Activated CD4-positive, alpha-beta memory T cell treated with anti-CD3 and anti-CD28 coated beads, Interleukin-2, amount 10 ng/mL, durations not matched to agents 7 days and 5 days (primary cell): ENCODE measurements at regions not wholly inside any gene's neighbourhood (a gene's known extent, or its start where the extent isn't known, plus 50 kb on each side); places are given as distances from the start of the nearest gene placed in this dataset.

ENCODE experiments used
- CTCF ChIA-PET: fragments of 350-600 bp; sonication (Branson Sonifier 250); formaldehyde crosslinking; loops from one replicate; lab custom pipeline; 2021; ENCODE audit warnings: antibody characterized with exemption, inconsistent platforms; lab: Charles Lee
- POLR2A ChIA-PET: fragments of 350-600 bp; sonication (Branson Sonifier 250); formaldehyde crosslinking; loops from one replicate; lab custom pipeline; 2021; ENCODE audit warnings: antibody characterized with exemption; lab: Charles Lee
- DNase-seq: peaks from one replicate; pipeline ENCODE4 v3.0.0-alpha.2; 2020
- H3K27ac Mint-ChIP-seq: one replicate; pipeline ENCODE4 v1.8.0; 2021; ENCODE audit warnings: mild to moderate bottlenecking, mixed read lengths
- H3K27me3 Mint-ChIP-seq: one replicate; pipeline ENCODE4 v1.8.0; 2021; ENCODE audit warnings: mixed read lengths
- H3K36me3 Mint-ChIP-seq: one replicate; pipeline ENCODE4 v1.8.0; 2021; ENCODE audit warnings: low read depth, mixed read lengths
- H3K4me1 Mint-ChIP-seq: one replicate; pipeline ENCODE4 v1.8.0; 2021; ENCODE audit warnings: mixed read lengths
- H3K4me3 Mint-ChIP-seq: one replicate; pipeline ENCODE4 v1.8.0; 2021; ENCODE audit warnings: mild to moderate bottlenecking, mixed read lengths
- H3K9me3 Mint-ChIP-seq: one replicate; pipeline ENCODE4 v1.8.0; 2021; ENCODE audit warnings: mixed read lengths

GRCh38 chr2:234590076-234590475 lies 93.2 kb upstream of the ARL4C start:
- Mint-ChIP-seq H3K27me3 (peaks cover 9% of the 10 kb centered on the region), H3K4me3 (no peak overlapping the region), H3K36me3 (no peaks in the 10 kb centered on the region), H3K27ac (no peak overlapping the region), H3K9me3 (no peaks in the 10 kb centered on the region), H3K4me1 (no peaks in the 10 kb centered on the region)
- DNase-seq: no peak
- CTCF ChIA-PET: no interaction called here
- POLR2A ChIA-PET: no interaction called here

GRCh38 chr2:234588054-234588430 lies 91.2 kb upstream of the ARL4C start:
- CTCF ChIA-PET: no interaction called here
- no peaks in the 10 kb centered on the region for H3K36me3 Mint-ChIP-seq

GRCh38 chr2:234587341-234588053 lies 90.6 kb upstream of the ARL4C start:
- H3K27ac Mint-ChIP-seq: no peak overlapping the region
- no peak overlapping the region for H3K4me3 Mint-ChIP-seq
- no peak for DNase-seq
- CTCF ChIA-PET: no interaction called here
- H3K36me3 Mint-ChIP-seq: no peaks in the 10 kb centered on the region
- H3K9me3 Mint-ChIP-seq: no peaks in the 10 kb centered on the region
- peaks cover 14% of the 10 kb centered on the region for H3K27me3 Mint-ChIP-seq
- no peaks in the 10 kb centered on the region for H3K4me1 Mint-ChIP-seq
- POLR2A ChIA-PET: no interaction called here

More at GRCh38 chr2:234588054-234588430, 91.2 kb upstream of the ARL4C start:
- Mint-ChIP-seq H3K4me3 (no peak overlapping the region), H3K27ac (no peak overlapping the region), H3K27me3 (peaks cover 13% of the 10 kb centered on the region), H3K9me3 (no peaks in the 10 kb centered on the region), H3K4me1 (no peaks in the 10 kb centered on the region)
- DNase-seq: no peak
- POLR2A ChIA-PET: no interaction called here

DNA sequence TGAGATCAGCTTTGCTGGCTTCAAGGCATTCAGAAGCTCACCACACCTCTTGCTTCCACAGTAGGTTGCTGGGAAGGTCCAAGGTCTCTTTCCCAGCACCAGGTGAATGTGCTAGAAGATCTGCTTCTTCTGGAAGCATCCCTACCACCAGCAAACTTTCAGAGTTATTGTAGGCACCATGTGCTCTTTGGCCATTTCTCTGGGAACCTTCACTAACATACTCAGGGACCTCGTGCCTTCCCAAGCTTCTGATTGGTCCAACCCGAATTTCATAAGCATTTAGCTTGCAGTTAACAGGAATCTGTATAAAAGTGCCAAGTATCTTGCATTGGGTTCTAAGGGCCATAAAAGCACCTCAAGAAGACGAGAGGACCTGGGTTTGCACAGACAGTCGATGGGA lies 86.5 kb upstream of the ARL4C start:
- no peak overlapping the region for H3K4me3 Mint-ChIP-seq
- peaks cover 10% of the 10 kb centered on the region for H3K27me3 Mint-ChIP-seq
- DNase-seq: no peak
- H3K27ac Mint-ChIP-seq: no peak overlapping the region
- ChIA-PET POLR2A (no interaction called here), CTCF (no interaction called here)
- H3K36me3 Mint-ChIP-seq: no peaks in the 10 kb centered on the region
- H3K4me1 Mint-ChIP-seq: no peaks in the 10 kb centered on the region
- no peaks in the 10 kb centered on the region for H3K9me3 Mint-ChIP-seq

- no peaks in the 10 kb centered on the region for H3K4me1 Mint-ChIP-seq
- no peak overlapping the region for H3K27ac Mint-ChIP-seq
- H3K36me3 Mint-ChIP-seq: no peaks in the 10 kb centered on the region
- H3K27me3 Mint-ChIP-seq: peaks cover 13% of the 10 kb centered on the region
- POLR2A ChIA-PET: no interaction called here
- no peak overlapping the region for H3K4me3 Mint-ChIP-seq
- CTCF ChIA-PET: interaction anchor here (0.8 kb wide), 1 partner anchor 33 kb away, joined by 3 read pairs; no protein-coding TSS in a partner anchor
- no peak for DNase-seq
- H3K9me3 Mint-ChIP-seq: no peaks in the 10 kb centered on the region
Measured at GRCh38 chr2:234580686-234581085, 83.8 kb upstream of the ARL4C start.

DNA sequence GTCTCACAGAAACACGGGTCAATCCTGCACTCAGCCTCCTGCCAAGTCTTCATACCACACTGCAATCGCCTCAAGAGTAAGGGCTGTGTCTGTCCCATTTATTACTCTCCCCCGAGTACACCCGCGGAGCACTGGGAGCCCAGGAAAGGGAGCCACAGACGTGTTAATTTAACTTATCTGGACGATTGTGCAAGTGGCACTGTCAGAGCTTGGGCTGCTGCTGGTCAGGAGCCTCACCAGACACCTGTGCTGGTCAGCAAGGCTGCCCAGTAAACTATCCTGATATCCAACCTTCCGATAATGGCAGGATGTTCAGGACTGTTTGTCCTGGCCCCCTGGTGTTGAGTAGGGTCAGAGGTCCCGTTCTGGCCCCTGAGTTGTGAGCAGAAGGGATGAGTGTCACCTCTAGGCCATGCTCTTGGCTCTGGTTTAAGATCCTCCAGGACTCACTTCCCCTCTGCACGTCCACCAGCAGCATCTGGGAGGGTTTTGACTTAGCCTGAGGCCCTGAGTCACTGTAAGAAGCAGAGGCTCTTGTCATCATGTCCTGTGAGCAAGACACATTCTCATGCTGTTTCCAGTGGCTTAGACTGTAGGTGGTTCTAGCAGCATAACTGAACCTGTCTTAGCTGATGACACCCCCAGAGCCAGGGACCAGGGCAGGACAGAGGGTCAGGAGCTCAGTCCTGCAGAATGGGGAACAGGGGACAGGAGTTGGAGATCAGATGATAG lies 82.5 kb upstream of the ARL4C start:
- Mint-ChIP-seq H3K36me3 (no peaks in the 10 kb centered on the region), H3K4me3 (no peak overlapping the region), H3K4me1 (no peaks in the 10 kb centered on the region), H3K9me3 (no peaks in the 10 kb centered on the region), H3K27ac (no peak overlapping the region), H3K27me3 (peaks cover 18% of the 10 kb centered on the region)
- ChIA-PET POLR2A (no interaction called here), CTCF (no interaction called here)
- no peak for DNase-seq

GRCh38 chr2:234578389-234578788 lies 81.5 kb upstream of the ARL4C start:
- no peaks in the 10 kb centered on the region for H3K36me3 Mint-ChIP-seq
- CTCF ChIA-PET: no interaction called here
- H3K4me1 Mint-ChIP-seq: no peaks in the 10 kb centered on the region
- H3K27ac Mint-ChIP-seq: no peak overlapping the region
- H3K4me3 Mint-ChIP-seq: no peak overlapping the region
- POLR2A ChIA-PET: no interaction called here
- H3K9me3 Mint-ChIP-seq: no peaks in the 10 kb centered on the region
- peaks cover 19% of the 10 kb centered on the region for H3K27me3 Mint-ChIP-seq
- DNase-seq: no peak

DNA sequence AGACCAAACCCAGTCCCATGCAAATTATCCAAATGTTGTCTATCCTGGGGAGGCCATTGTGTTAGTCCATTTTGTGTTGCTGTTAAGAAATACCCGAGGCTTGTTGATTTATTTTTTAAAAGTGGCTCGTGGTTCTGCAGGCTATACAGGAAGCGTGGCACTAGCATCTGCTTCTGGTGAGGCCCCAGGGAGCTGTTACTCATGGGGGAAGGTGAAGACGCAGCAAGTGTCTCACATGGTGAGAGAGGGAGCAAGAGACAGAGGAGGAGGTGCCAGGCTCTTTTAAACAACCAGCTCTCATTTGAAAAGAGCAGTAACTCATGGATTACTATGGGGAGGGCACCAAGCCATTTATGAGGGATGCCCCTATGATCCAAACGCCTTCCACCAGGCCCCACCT lies 80.3 kb upstream of the ARL4C start:
- H3K9me3 Mint-ChIP-seq: no peaks in the 10 kb centered on the region
- H3K36me3 Mint-ChIP-seq: no peaks in the 10 kb centered on the region
- DNase-seq: no peak
- H3K27ac Mint-ChIP-seq: no peak overlapping the region
- ChIA-PET CTCF (no interaction called here), POLR2A (no interaction called here)
- H3K4me1 Mint-ChIP-seq: no peaks in the 10 kb centered on the region
- no peak overlapping the region for H3K4me3 Mint-ChIP-seq
- peaks cover 16% of the 10 kb centered on the region for H3K27me3 Mint-ChIP-seq

DNA sequence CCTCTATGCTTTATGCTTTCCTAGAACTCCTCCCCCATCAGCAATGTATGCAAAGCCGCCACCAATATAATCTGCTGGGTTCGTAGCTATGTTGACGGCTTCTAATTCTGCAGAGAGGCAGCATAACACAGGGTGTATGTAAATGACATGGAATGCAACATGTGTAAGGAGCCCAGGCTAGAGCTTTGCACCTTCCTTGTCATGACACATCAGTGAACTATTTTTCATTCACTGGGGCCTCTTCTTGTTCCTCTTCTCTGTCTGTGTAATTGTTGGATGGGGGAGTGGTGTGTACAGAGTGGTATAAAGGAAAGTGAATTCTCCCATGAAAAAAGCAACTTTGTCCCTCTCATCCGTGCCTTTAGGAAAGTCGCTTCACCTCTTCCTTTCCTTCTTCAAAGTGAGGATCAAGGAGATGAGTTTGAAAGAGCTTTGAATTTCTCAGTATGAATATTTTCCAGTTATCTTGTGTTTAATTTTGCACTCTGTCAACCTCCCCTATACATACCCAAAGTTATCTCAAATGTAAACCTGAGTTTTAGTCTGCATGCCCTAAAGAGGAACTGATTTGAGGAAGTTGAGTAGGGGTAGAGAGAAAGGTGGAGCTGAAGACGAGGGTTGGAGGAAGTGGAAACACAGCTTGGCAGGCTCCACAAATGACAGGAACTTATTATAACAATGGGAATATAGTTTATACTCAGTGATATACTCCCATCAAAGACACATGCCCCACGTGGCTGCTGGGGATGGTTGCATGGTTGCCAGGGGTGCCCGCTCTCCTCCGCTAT lies 74.9 kb upstream of the ARL4C start:
- no peak overlapping the region for H3K4me3 Mint-ChIP-seq
- H3K9me3 Mint-ChIP-seq: no peaks in the 10 kb centered on the region
- H3K27ac Mint-ChIP-seq: no peak overlapping the region
- ChIA-PET POLR2A (no interaction called here), CTCF (interaction anchor here (0.6 to 1.1 kb wide), 2 partner anchors 20 to 26 kb away, joined by 3 to 4 read pairs; no protein-coding TSS in a partner anchor)
- no peaks in the 10 kb centered on the region for H3K4me1 Mint-ChIP-seq
- H3K36me3 Mint-ChIP-seq: no peaks in the 10 kb centered on the region
- peaks cover 32% of the 10 kb centered on the region for H3K27me3 Mint-ChIP-seq
- no peak for DNase-seq

GRCh38 chr2:234570476-234570875 lies 73.6 kb upstream of the ARL4C start:
- Mint-ChIP-seq H3K4me1 (no peaks in the 10 kb centered on the region), H3K36me3 (no peaks in the 10 kb centered on the region), H3K4me3 (no peak overlapping the region), H3K27ac (no peak overlapping the region), H3K27me3 (peaks cover 29% of the 10 kb centered on the region), H3K9me3 (no peaks in the 10 kb centered on the region)
- ChIA-PET CTCF (no interaction called here), POLR2A (no interaction called here)
- no peak for DNase-seq

DNA sequence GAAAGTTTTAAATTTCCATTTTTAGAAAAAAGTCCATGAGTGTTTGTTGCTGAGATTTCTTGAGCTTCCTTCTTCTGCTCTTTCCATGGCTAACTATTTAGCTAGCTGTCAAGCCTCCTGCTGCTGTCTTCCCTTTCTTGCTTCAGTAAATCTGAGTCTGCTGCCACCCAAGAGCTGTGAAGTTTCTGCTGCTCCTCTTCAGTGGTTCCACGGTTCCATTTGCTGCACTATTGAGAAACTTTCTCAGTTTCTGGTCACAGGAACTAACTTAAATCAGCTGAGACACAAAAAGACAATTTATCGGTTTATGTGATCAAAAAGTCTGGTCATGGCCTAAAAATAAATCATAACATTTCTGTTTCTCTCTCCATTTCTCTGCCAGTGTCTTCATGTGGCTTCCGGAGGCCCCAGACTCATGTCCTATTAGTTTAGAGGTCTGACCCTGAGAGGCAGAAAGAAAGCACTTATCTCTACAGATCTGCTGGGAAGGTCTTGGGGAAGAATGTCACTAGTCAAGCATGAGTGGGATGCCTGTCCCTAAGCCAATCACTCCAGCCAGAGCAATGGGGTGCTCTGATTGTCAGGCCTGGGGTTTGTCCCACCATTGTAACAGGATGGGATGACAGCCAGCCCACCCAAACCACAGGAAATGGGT lies 73.0 kb upstream of the ARL4C start:
- peaks cover 29% of the 10 kb centered on the region for H3K27me3 Mint-ChIP-seq
- H3K9me3 Mint-ChIP-seq: no peaks in the 10 kb centered on the region
- no peaks in the 10 kb centered on the region for H3K36me3 Mint-ChIP-seq
- no peak for DNase-seq
- ChIA-PET CTCF (interaction anchor here (1.2 kb wide), 1 partner anchor 25 kb away, joined by 5 read pairs; no protein-coding TSS in a partner anchor), POLR2A (no interaction called here)
- H3K4me1 Mint-ChIP-seq: no peaks in the 10 kb centered on the region
- no peak overlapping the region for H3K27ac Mint-ChIP-seq
- H3K4me3 Mint-ChIP-seq: no peak overlapping the region

DNA sequence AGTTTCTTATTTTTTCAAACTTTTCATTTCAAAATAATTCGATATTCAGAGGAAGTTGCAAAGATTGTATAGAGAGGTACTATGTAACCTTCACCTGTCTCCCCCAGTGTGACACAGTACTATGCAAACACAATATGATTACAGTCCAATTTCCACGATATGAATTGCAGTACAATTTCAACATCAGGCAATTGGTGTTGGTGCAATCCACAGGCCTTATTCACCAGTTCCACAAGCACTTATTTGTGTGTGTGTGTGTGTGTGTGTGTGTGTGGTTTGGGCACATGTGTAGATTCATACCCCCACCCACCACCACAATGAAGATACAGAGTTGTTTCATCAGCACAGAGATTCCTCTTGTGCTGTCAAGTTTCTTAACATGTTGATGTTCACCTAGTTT lies 69.7 kb upstream of the ARL4C start:
- ChIA-PET POLR2A (no interaction called here), CTCF (no interaction called here)
- H3K4me3 Mint-ChIP-seq: no peak overlapping the region
- H3K36me3 Mint-ChIP-seq: no peaks in the 10 kb centered on the region
- no peak overlapping the region for H3K27ac Mint-ChIP-seq
- H3K9me3 Mint-ChIP-seq: no peaks in the 10 kb centered on the region
- DNase-seq: no peak
- no peaks in the 10 kb centered on the region for H3K4me1 Mint-ChIP-seq
- H3K27me3 Mint-ChIP-seq: peaks cover 21% of the 10 kb centered on the region
